OCI-LY3 (cell line): ENCODE measurements at regions not wholly inside any gene's neighbourhood (a gene's known extent, or its start where the extent isn't known, plus 50 kb on each side); places are given as distances from the start of the nearest gene placed in this dataset.

ENCODE experiments used
- CTCF ChIP-seq: fragments of 200-600, 300-600 bp; sonication (generic); IDR thresholded peaks from 2 replicates; pipeline ENCODE4 v1.5.1; 2014; ENCODE audit warnings: antibody characterized with exemption, low read length, low read depth
- EZH2phosphoT487 ChIP-seq: fragments of 200-600 bp; shearing (Covaris generic); IDR thresholded peaks from 2 replicates; pipeline ENCODE4 v1.6.1; 2018; ENCODE audit warnings: antibody characterized with exemption, mixed run types, low read depth

- no peak for TF ChIP-seq CTCF
- no peak for TF ChIP-seq EZH2phosphoT487
Observed at GRCh38 chr1:238469146-238469631, 578.5 kb upstream of the ZP4 start.
